ENCODE measurements at regions not wholly inside any gene's neighbourhood (a gene's known extent, or its start where the extent isn't known, plus 50 kb on each side); places are given as distances from the start of the nearest gene placed in this dataset.

- DNase-seq (ENCODE audit: low read depth): no peak
- no peak overlapping the region for H3K4me3 ChIP-seq (ENCODE audit: low read depth, low read length)
- TF ChIP-seq CTCF (conservative IDR thresholded peaks at IDR 0.05; ENCODE audit: low read depth, low read length): no peak
Observed at GRCh38 chr11:29959488-29959887, 57.3 kb downstream of the KCNA4 start.

GRCh38 chr11:29957431-29957830, 59.4 kb downstream of the KCNA4 start:
- no peak overlapping the region for H3K4me3 ChIP-seq (ENCODE audit: low read depth, low read length)
- no peak for TF ChIP-seq CTCF (conservative IDR thresholded peaks at IDR 0.05; ENCODE audit: low read depth, low read length)
- DNase-seq (ENCODE audit: low read depth): no peak

GRCh38 chr11:29956076-29956556, 60.7 kb downstream of the KCNA4 start:
- no peak overlapping the region for H3K4me3 ChIP-seq (ENCODE audit: low read depth, low read length)
- no peak for TF ChIP-seq CTCF (conservative IDR thresholded peaks at IDR 0.05; ENCODE audit: low read depth, low read length)
- DNase-seq (ENCODE audit: low read depth): no peak

GRCh38 chr11:29943347-29943746, 73.5 kb downstream of the KCNA4 start:
- no peak for TF ChIP-seq CTCF (conservative IDR thresholded peaks at IDR 0.05; ENCODE audit: low read depth, low read length)
- DNase-seq (ENCODE audit: low read depth): no peak
- H3K4me3 ChIP-seq (ENCODE audit: low read depth, low read length): no peak overlapping the region

- no peak overlapping the region for H3K4me3 ChIP-seq (ENCODE audit: low read depth, low read length)
- TF ChIP-seq CTCF (conservative IDR thresholded peaks at IDR 0.05; ENCODE audit: low read depth, low read length): no peak
- DNase-seq (ENCODE audit: low read depth): no peak
Observed at GRCh38 chr11:29937526-29937925, 79.3 kb downstream of the KCNA4 start.

GRCh38 chr11:29934115-29934638, 82.7 kb downstream of the KCNA4 start:
- no peak for DNase-seq (ENCODE audit: low read depth)
- no peak for TF ChIP-seq CTCF (conservative IDR thresholded peaks at IDR 0.05; ENCODE audit: low read depth, low read length)
- H3K4me3 ChIP-seq (ENCODE audit: low read depth, low read length): no peak overlapping the region

- H3K4me3 ChIP-seq (ENCODE audit: low read depth, low read length): no peak overlapping the region
- no peak for DNase-seq (ENCODE audit: low read depth)
- no peak for TF ChIP-seq CTCF (conservative IDR thresholded peaks at IDR 0.05; ENCODE audit: low read depth, low read length)
Observed at GRCh38 chr11:29916040-29916439, 100.8 kb downstream of the KCNA4 start.

Measured in choroid plexus epithelial cell (primary cell).